ENCODE measurements at regions not wholly inside any gene's neighbourhood (a gene's known extent, or its start where the extent isn't known, plus 50 kb on each side); places are given as distances from the start of the nearest gene placed in this dataset.

DNA sequence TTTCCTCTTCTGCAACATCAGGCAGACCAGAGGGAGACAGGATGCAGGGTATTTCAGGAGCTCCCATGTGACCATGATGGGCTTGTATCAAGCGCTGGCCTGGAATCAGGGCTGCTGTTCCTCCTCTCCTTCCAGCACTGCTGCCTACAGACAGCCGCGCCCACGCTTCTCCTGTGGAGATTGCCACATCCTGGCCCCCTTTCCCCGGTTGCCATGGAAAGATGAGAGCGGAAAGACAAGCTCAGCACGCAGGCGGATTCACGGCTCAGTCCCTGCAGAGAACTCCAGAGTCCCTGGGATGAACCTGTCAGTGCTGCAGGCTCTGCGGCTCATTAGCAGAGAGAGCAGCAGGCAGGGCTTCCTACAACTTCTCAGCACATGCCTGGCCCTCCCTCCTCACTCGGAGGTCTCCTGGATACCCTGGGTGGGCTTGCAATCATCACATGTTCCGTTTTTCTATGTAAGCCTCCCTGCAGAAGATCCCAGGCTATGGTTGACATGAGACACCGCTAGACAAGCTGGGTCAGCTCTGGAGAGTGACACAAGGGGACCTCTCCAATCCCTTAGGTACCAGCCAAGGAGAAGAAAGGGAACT is 497.8 kb upstream of the MYT1L start:
- no peak for DNase-seq (ENCODE audit: low read depth)

DNA sequence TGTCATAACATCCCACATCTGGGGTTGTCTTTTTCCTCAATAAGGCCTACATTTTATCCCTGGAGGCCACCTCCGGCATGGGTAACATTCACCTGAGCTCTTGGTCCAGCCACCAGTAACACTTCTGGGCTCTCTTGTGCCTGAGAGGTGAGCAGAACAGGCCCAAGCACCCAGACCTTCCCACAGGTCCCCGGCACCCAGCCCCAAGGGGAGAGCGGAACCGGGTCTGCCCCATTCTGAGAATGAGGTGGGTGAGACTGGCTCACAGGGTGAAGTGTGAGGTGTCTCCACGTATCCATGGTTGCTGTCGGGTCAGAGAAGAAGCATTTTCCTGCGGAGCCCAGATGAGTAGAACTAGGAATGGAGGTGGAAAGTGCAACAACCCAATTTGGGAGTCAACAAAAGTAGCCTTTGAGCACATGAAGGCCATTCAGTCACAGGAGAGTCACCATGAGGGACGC is 496.7 kb upstream of the MYT1L start:
- no peak for DNase-seq (ENCODE audit: low read depth)

DNA sequence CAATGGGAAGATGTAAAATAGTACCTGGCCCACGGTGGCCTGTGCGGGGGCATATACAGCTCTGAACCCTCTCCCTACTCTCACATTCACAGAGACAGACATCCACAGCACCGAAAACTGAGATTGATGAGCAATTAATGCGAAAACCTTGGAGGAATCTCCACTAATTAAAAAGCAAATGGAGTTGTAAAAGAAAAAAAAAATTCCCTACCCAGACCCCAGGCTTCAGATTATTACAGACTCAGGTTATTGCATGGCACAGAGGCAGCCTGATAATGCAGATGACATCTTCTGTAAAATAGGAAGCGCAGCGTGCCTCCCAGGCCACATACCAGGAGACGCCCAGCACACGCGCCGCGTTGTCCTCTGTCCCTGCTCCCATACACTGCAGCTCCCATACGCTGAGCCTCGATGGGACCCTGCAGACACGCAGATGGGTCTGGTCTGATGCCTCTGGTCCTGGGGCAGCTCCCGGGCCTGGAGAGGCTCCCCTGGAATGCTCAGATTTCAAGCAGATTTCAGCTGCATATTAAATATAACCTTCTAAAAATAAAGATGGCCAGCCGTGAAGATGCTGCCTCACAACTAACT is 496.1 kb upstream of the MYT1L start:
- DNase-seq (ENCODE audit: low read depth) = no peak

DNA sequence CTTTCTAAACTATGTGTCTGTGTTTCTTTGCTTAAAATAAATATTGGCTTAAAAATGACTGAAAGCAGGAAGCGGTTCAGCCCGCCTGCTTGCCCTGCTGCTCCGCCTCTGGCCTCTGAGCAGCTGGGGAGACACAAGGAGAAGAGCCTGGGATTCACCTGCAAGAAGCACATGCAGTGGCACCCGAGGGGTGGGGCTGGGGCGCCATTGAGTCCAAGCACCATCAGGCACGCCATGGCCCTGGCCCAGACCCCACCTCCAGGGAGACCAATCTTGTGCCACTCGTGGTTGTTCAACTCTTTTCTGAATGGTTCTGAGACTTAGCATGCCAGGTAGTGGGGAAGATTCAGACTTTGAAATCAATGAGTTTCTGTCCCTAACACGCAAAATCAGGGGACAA is 495.5 kb upstream of the MYT1L start:
- DNase-seq (ENCODE audit: low read depth) = no peak

DNA sequence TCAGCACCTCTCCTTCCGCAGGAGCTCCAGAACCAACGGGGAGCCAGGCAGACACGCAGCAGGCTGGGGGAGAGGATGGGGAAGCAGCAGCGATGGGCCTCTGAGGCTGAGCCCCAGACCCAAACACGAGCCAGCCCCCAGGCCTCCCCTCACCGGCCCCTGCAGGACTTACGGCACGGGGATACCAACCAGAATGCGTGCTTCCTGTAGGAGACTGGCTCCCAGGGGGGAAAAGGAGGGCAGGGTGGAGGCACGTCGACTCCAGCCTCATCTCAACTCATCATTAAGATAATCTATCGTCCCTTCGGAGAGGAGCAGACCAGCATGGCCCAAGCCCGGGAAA is 495.1 kb upstream of the MYT1L start:
- DNase-seq (ENCODE audit: low read depth) = no peak

DNA sequence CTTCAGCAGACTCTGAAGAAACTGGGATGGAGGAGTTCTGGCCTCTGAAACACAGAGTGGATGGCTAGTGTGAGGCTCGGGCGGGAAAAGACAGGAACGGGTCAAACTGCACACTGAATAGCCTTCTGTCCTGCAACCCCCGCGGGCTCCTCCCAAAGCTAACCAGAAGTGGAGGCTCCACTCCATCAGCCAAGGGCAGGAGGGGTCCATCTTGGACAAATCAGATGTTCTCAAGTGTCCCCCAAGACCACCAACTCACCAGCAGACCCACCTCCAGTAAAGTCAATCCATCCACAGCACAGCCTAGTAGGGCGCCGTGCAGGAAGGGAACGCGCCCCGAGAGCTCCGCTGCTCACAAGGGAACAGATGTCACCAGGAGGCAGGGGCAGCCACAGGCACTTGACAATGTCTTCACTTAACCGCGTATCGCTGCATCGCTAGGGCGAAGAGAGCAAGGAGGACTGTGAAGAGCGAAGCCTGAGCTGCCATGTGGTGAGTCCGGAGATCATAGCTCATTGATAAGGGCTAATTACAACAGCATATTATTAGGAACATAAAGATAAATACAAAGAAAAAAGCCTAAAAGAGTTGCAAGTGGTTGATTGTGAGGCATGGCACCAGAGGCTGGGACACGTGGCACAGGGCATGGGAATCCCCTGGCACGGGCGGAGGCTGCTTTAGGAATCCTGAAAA is 494.6 kb upstream of the MYT1L start:
- no peak for DNase-seq (ENCODE audit: low read depth)

DNA sequence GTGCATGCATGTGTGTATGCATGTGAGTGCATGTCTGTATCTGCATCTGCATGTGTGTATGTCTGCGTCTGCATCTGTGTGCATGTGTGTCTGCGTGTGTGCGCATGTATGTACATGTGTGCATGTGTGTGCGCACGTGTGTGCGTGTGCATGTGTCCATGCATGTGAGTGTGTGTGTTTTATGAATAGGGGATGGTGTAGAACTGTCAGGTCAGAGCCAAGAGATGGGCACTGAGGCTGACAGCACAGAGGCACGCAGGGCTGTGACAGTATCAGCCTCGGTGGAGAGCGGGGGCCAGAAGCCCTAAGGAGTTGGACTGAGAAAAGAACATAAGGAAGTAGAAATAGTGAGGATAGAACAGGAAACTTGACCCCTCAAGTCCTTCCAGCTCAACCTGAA is 494.0 kb upstream of the MYT1L start:
- DNase-seq (ENCODE audit: low read depth) = no peak

DNA sequence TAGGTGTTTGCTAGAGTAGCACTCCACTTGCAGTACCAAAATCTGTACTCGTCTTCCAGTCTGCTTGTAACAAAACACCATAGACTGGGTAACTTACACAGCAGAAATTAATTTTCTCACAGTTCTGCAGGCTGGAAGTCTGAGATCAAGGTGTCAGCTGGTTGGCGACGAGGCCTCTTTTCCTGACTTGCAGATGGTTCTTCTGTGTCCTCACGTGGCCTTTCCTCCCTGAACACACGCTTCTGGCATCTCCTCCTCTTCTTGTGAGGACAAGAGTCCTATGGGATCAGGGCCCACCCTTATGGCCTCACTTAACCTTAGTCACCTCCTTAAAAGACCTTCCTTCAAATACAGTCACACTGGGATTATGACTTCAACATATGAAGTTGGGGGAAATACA is 493.5 kb upstream of the MYT1L start:
- no peak for DNase-seq (ENCODE audit: low read depth)

DNA sequence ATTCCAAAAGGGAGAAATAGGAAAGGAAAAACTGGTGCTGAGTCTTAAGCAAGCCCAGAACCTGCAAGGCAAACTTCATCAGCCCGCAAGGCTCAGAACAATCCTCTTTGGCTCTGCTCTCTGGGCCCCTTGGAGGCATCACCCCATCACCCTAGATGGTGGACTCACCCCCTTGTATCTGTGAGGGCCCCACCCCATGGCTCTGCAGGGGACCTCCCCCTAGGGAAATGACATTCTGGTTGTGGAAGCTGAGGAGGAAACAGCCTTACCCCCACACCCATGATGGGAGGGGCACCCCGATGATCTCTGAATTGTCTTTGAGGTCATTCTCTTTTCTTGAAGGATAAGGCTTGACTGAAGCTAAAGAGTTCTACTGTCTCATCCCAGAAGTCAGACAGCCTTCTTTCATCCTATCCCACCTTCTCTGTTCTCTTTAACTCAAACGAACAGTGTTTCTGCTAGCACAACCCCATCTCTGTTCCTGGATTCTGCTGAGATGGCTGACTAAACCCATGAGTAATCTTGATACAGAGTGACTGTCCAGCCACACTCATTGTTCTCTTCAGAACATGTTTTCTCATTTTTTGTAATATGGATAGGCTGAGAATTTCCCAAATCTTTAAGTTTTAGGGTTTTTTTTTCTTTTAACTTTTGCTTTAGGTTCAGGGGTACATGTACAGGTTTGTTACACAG is 492.1 kb upstream of the MYT1L start:
- no peak for DNase-seq (ENCODE audit: low read depth)

DNA sequence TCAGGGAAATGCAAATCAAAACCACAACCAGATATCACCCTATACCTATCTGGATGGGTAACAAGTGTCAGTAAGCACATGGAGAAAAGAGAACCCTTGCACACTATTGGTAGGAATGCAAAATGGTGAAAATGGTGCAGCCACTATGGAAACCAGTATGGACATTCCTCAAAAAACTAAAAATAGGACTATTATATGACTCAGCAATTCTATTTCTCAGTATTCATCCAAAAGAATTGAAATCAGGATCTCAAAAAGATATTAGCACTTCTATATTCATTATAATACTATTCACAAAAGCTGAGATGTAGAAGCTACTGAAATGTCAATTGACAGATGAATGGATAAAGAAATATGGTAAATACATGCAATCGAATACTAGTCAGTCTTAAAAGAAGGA is 491.1 kb upstream of the MYT1L start:
- no peak for DNase-seq (ENCODE audit: low read depth)

DNA sequence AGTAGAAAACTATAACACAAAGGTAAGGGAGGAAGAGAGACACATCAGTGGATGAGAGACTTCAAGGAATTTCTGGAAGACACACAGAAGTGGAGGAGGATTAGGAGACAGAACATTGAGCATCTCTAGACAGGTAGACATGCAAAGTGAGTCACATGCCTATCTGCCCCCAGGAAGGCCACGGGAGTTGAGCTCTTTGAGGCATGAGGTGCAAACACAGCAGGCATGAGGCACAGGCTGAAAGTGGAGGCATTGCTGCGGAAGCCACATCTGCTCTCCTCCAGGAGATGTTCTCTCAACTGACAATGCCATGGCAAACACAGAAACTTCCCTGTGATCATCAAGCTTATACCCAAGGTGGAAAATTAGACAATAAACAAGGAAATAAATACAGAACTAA is 481.6 kb upstream of the MYT1L start:
- DNase-seq (ENCODE audit: low read depth) = no peak

DNA sequence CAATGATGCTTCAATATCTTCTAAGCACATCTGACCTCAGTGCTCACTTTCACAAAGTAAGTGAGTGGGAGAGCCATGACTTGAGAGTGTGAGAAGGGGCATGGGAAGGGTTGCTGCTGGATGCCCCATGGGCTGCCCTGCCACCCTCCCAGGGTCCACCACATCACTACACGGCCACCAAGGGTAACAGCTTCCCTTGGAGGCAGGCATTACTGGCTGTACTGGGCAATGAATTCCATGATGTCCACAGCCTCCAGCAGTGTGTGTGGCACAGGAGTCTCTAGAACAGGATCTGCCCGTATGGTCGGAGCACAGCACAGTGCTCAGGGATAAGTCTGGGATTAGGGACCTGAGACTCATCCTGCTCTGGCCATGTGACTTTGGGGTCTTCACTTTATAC is 481.0 kb upstream of the MYT1L start:
- DNase-seq (ENCODE audit: low read depth) = no peak

DNA sequence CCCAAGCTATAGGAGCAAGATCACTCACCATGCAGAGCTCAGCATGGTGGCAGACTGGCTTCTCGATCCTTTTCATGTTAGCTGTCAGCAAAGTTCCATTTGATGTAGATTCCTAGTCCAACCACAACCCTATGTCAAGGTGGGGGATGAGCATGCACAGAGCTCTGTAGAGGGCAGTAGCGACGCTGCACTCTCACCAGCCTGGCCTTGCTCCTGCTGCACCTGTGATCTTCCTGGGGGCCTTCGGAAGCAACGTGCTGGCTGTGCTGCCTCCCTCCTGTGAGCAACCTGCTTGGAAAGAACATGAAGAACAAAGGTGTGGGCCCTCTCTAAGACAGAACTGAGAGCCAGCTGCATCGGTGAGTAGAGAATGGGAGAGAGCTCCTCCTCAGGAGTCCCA is 479.4 kb upstream of the MYT1L start:
- DNase-seq (ENCODE audit: low read depth) = no peak

DNA sequence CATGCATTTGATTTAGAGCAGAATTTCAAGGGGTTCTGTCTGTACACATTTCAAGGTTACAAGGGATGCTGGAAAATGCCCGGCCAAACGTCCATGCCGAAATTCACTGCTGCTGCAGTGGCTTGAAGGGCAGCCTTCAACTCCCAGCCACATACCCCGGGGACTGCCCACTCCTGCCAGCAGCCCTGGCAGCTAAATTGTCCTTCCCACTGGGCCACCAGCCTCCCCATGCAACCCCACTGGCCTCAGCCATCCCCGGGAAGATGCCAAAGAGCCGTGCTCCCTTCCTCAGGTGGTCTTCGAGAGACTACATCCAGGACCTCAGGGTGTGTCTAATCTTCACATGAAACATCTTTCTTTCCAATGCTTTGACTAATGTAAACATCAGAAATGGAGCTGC is 478.7 kb upstream of the MYT1L start:
- DNase-seq (ENCODE audit: low read depth) = no peak

DNA sequence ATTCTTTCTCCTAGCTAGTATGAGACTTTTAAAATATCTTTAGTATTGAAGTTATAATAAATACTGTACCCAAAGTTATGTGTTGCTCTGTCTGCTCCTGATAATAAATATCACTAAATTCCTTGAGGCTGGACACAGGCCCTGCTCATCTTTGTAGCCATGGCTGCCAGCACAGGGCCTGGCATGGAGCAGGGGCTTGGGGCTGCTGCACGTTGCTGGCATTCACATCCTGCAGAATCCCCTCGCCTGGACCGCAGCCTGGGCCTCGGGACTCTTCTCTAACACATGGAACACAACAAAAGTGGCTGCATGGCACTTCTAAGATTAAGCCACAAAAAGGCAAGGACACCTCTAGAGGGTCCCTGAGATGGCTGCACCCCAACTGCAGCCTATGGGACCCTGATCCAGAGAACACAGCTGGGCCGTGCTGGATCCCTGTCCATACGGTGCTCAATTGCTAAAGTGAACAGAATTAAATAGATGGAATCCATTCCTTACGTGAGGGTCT is 477.5 kb upstream of the MYT1L start:
- DNase-seq (ENCODE audit: low read depth) = no peak

DNA sequence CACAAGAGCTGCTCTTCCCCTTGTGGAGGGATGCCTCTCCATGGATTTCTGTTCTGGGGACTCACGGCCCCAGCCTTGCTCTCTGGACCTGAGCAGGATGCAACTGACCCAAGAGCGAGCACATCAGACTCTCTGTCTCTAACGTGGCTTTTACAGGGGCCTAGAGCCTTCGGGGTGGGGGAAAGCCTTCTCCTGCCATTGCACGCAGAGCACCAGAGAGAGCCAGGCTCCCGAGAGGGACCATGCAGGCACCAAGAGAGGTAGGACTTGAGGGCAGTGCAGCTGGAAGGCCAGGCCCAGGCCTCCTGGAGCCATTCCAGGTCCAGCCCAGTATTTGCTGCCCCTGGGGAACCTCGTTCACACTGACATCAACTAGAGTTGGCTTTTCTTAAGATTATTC is 475.6 kb upstream of the MYT1L start:
- DNase-seq (ENCODE audit: low read depth) = no peak

DNA sequence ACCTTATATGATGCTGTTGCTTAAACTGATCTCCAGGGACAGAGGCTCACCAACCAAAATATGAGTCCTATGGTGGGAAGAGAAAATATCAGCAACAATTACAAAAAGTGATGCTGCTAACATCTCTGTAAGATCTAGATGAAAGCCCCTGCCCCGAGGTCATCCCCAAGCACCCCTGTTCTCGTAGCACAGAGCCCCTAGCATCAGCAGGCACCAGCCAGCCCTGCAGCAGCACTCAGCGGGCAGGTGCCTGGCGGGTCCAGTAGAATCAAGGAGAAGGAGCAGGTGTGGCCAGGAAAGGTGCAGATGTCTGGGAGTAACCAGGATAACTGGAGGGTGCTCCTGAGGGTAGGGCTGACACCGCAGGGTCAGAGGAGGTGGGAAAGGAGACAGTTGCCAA is 474.2 kb upstream of the MYT1L start:
- no peak for DNase-seq (ENCODE audit: low read depth)

DNA sequence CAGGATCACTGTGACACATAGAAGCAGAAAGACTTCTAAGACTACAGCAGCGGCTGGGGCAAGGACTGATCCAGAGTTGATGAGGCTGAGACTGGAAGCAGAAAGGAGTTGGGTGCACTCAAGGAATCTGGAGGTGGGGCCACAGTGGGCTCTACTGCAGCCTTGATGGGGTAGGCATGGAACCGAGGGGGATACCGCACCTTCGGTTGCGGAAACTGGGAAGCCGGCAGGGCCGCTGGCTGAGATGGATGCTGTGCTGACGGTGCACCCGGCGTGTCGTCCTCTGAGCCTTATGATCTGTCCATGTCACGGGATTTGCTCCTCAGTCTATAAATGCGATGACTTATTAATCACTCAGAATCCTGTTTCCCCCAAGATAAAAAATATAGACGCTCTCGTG is 473.5 kb upstream of the MYT1L start:
- no peak for DNase-seq (ENCODE audit: low read depth)

DNA sequence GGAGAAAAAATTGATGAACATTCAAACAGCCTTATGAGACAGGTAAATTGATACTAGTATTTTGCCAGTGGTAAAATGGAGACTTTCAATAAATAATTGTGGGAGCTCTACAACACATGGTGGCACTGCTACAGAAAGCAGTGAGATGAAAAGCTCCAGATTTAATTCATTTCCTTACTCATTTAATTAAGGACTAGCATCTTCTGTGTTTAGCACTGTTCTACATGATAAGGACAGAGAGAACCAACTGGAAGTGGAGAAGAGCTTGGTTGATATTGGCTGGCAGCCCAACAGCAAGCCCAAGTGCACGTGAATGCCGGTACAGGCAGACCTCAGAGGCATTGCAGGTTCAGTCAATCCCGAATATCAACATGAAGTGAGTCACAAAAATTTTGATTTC is 470.4 kb upstream of the MYT1L start:
- no peak for DNase-seq (ENCODE audit: low read depth)

DNA sequence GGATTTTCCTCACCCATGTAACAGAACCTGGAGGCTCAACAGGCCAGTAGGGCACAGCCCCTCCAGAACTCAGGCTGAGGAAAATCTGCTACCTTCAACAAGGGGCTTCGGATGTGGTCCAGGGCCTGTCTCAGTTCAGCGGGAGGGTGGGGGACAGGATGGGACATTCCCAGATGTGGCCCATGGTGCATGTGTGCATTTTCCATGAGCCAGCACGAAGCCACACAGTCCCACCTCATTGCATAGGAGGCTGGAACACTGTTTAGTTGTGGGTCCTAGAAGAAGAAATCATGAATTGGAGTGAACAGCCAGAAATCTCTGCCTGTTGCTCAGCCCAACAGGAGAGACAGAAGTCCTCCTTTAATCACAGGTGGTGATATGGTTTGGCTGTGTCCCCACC is 469.6 kb upstream of the MYT1L start:
- no peak for DNase-seq (ENCODE audit: low read depth)

DNA sequence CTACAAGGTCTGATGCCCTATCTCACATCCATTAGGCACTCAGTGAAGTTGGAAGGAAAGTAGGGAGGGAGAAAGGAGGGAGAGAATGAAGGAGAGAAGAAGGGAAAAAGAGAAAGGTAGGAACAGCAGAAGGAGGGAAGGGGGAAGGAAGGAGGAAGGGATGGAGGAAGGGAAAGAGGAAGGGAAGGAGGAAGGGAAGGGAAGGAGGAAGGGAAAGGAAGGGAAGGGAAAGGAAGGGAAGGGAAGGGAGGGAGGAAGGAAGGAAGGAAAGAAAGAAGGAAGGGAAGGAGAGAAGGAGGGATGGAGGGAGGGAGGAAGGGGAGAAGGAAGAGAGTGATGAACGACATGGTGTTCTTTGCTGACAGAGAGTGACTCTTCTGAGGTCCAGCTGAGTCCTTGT is 468.9 kb upstream of the MYT1L start:
- no peak for DNase-seq (ENCODE audit: low read depth)

DNA sequence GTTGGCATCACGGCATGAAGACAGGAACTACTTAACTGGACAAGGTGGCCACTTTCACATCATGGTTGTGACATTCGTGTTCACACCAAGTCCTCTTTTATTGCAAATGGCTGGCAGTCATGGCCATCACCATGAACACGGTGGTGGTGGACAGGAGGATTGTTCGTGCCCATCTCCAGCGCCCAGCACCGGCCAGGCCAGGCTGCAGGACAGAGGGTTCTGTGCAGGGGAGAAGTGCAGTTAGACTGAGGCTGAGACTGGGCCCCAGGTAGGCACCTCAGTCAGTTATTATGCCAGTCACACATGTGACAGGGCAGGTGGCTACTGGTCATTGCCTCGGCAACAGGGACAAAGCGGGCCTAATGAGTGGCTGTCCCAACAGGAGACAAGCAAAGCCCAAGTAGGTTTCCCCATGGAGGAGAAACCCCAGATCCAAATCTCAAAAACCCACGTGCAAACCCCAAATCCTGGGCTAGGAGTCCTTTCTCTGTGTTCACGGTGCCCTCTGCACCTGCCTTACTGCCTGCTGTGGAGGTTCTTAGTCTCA is 468.1 kb upstream of the MYT1L start:
- DNase-seq (ENCODE audit: low read depth) = no peak

DNA sequence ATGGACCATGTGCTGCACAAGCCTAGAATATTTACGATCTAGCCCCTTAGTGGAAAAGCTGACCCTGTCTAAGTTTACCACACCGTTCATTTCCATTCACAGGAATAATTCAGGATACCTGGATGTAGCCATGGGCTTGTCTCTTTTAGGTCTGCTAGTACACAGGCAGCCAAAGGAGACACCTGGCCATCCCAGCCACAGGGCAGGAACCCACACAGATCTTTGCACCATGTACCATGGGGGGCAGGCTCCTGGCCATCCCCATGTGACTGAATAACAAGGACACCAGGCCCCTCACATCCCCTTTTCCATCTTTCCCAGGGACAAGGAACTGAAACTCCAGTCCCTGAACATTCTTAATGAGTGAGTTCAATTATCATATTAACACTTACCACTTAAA is 467.3 kb upstream of the MYT1L start:
- DNase-seq (ENCODE audit: low read depth) = no peak
